ENCODE measurements at regions not wholly inside any gene's neighbourhood (a gene's known extent, or its start where the extent isn't known, plus 50 kb on each side); places are given as distances from the start of the nearest gene placed in this dataset.

- no peaks in the 10 kb centered on the region for H3K79me2 ChIP-seq (ENCODE audit: insufficient read depth, low read length)
- H3K4me3 ChIP-seq (replicated peaks in 1 of 3; ENCODE audit: low read depth in 2 of 3, low read length in 3 of 3), result no peak overlapping the region
- no peaks in the 10 kb centered on the region for H3K27me3 ChIP-seq (ENCODE audit: control insufficient read depth in 2 of 2, insufficient read depth in 2 of 2, low read length in 2 of 2)
- H3K36me3 ChIP-seq (replicated peaks in 1 of 2; ENCODE audit: control insufficient read depth in 1 of 2, insufficient read depth in 2 of 2, low read length in 2 of 2), result no peaks in the 10 kb centered on the region
- no peak for DNase-seq
- Mint-ChIP-seq H3K27me3 (ENCODE audit: low read depth in 3 of 3) (peaks cover 0 to 2% (median 0%) of the 10 kb centered on the region in 3 donors), H3K4me1 (no peaks in the 10 kb centered on the region), H3K9me3 (peaks cover 0 to 10% (median 3%) of the 10 kb centered on the region in 7 donors), H3K4me3 (no peak overlapping the region), H3K27ac (no peak overlapping the region), H3K36me3 (no peaks in the 10 kb centered on the region)
- no peak overlapping the region for H3K9ac ChIP-seq (ENCODE audit: insufficient read depth, low read length, poor library complexity, severe bottlenecking)
- TF ChIP-seq CTCF (IDR thresholded peaks at IDR 0.05), result no peak
- H3K27ac ChIP-seq (ENCODE audit: low read depth in 1 of 2, low read length in 2 of 2), result no peak overlapping the region
- H3K4me1 ChIP-seq (ENCODE audit: control insufficient read depth in 1 of 2, insufficient read depth in 2 of 2, low read length in 2 of 2), result no peaks in the 10 kb centered on the region
- no peaks in the 10 kb centered on the region for H4K20me1 ChIP-seq (ENCODE audit: insufficient read depth, low read length)
- H3K4me2 ChIP-seq (replicated peaks; ENCODE audit: extremely low read depth, low read length, poor library complexity, severe bottlenecking), result no peak overlapping the region
- no peak overlapping the region for H2AFZ ChIP-seq (ENCODE audit: insufficient read depth, low read depth, low read length, poor library complexity, severe bottlenecking)
- H3K9me3 ChIP-seq (replicated peaks in 1 of 2; ENCODE audit: control insufficient read depth in 1 of 2, insufficient read depth in 1 of 2, low read length in 2 of 2), result peaks cover 0 to 4% of the 10 kb centered on the region in 2 donors
- intact Hi-C loops (cut with micrococcal nuclease), result no loop called here
Measured at GRCh38 chr14:83425138-83425537, 1891.5 kb upstream of the SEL1L start.

- no peaks in the 10 kb centered on the region for H3K4me1 ChIP-seq (ENCODE audit: control insufficient read depth in 1 of 2, insufficient read depth in 2 of 2, low read length in 2 of 2)
- Mint-ChIP-seq H3K4me1 (no peaks in the 10 kb centered on the region), H3K27me3 (ENCODE audit: low read depth in 3 of 3) (peaks cover 0 to 2% (median 0%) of the 10 kb centered on the region in 3 donors), H3K9me3 (peaks cover 0 to 10% (median 3%) of the 10 kb centered on the region in 7 donors), H3K36me3 (no peaks in the 10 kb centered on the region), H3K27ac (no peak overlapping the region), H3K4me3 (no peak overlapping the region)
- no peak for TF ChIP-seq CTCF (IDR thresholded peaks at IDR 0.05)
- WGBS (ENCODE audit: insufficient coverage), result no CpG with 5 or more reads among the region's 2 CpGs
- no peaks in the 10 kb centered on the region for H3K27me3 ChIP-seq (ENCODE audit: control insufficient read depth in 2 of 2, insufficient read depth in 2 of 2, low read length in 2 of 2)
- H2AFZ ChIP-seq (ENCODE audit: insufficient read depth, low read depth, low read length, poor library complexity, severe bottlenecking), result no peak overlapping the region
- H3K4me2 ChIP-seq (replicated peaks; ENCODE audit: extremely low read depth, low read length, poor library complexity, severe bottlenecking), result no peak overlapping the region
- H3K4me3 ChIP-seq (replicated peaks in 1 of 3; ENCODE audit: low read depth in 2 of 3, low read length in 3 of 3), result no peak overlapping the region
- intact Hi-C loops (cut with micrococcal nuclease), result no loop called here
- H3K9ac ChIP-seq (ENCODE audit: insufficient read depth, low read length, poor library complexity, severe bottlenecking), result no peak overlapping the region
- no peaks in the 10 kb centered on the region for H3K79me2 ChIP-seq (ENCODE audit: insufficient read depth, low read length)
- peaks cover 0 to 4% of the 10 kb centered on the region in 2 donors for H3K9me3 ChIP-seq (replicated peaks in 1 of 2; ENCODE audit: control insufficient read depth in 1 of 2, insufficient read depth in 1 of 2, low read length in 2 of 2)
- H3K36me3 ChIP-seq (replicated peaks in 1 of 2; ENCODE audit: control insufficient read depth in 1 of 2, insufficient read depth in 2 of 2, low read length in 2 of 2), result no peaks in the 10 kb centered on the region
- no peak for DNase-seq
- no peaks in the 10 kb centered on the region for H4K20me1 ChIP-seq (ENCODE audit: insufficient read depth, low read length)
- H3K27ac ChIP-seq (ENCODE audit: low read depth in 1 of 2, low read length in 2 of 2), result no peak overlapping the region
Measured at GRCh38 chr14:83425706-83426105, 1892.1 kb upstream of the SEL1L start.

All from CD14-positive monocyte (primary cell).